SH-SY5Y (cell line): ENCODE measurements at regions not wholly inside any gene's neighbourhood (a gene's known extent, or its start where the extent isn't known, plus 50 kb on each side); places are given as distances from the start of the nearest gene placed in this dataset.

Source experiments
- GATA2 ChIP-seq: IDR thresholded peaks from 2 replicates; pipeline ENCODE4 v1.6.1; 2011; ENCODE audit warnings: mild to moderate bottlenecking, low read depth, low read length
- GATA3 ChIP-seq: IDR thresholded peaks from 2 replicates; pipeline ENCODE4 v1.6.1; 2011; ENCODE audit warnings: low read depth, mild to moderate bottlenecking, low read length, moderate library complexity

GRCh38 chr13:99859178-99860177, 112.1 kb downstream of the ZIC5 start:
- no peak for TF ChIP-seq GATA3
- no peak for TF ChIP-seq GATA2
